Endothelial cell of umbilical vein (primary cell): ENCODE measurements at regions not wholly inside any gene's neighbourhood (a gene's known extent, or its start where the extent isn't known, plus 50 kb on each side); places are given as distances from the start of the nearest gene placed in this dataset.
A peak's percentile ranks its signal among the peaks of the same experiment; 100 is the strongest.

ENCODE experiments used
- BruUV-seq: library from RNA; stranded (reverse); fragments of 400-500 nt; replicated peaks from 2 replicates; lab custom pipeline; 2021; lab: Mats Ljungman, UMichigan
- CTCF ChIA-PET: fragments of 300-600, 350-600 bp; sonication (Branson Sonifier 250); formaldehyde crosslinking; loops from one replicate; lab custom pipeline; 2021; ENCODE audit warnings: antibody characterized with exemption, inconsistent platforms; lab: Charles Lee
- POLR2A ChIA-PET: fragments of 300-600, 350-600 bp; sonication (Branson Sonifier 250); formaldehyde crosslinking; loops from one replicate; lab custom pipeline; 2021; ENCODE audit warnings: antibody characterized with exemption, inconsistent platforms; lab: Charles Lee
- DNase-seq: peaks from one replicate; pipeline ENCODE4 v3.0.0-alpha.2; 2011; ENCODE audit warnings: low read depth, low spot score
- FAIRE-seq: peaks from 2 replicates; lab custom pipeline; 2011; peaks lifted over from hg19 to GRCh38; lab: Jason Lieb, UNC
- H2AFZ ChIP-seq: 2 replicates; pipeline ENCODE4 v1.6.0; 2012; ENCODE audit warnings: low read depth, low read length, control low read depth, inconsistent platforms
- H3K27ac ChIP-seq: 2 replicates; pipeline ENCODE4 v1.5.1; 2011; ENCODE audit warnings: low read depth, mild to moderate bottlenecking, control low read depth, low read length, moderate library complexity; ENCODE audit not compliant: insufficient read depth
- H3K27me3 ChIP-seq, 2 experiments: 2 replicates each; pipeline versions ENCODE4 v1.6.0 to v1.6.1; 2011; ENCODE audit warnings: low read length in 2 of 2, mixed read lengths in 1 of 2; ENCODE audit not compliant: control insufficient read depth in 2 of 2, insufficient read depth in 2 of 2
- H3K36me3 ChIP-seq, 2 experiments: 2 replicates in 1 of 2; 3 replicates in 1 of 2; pipeline ENCODE4 v1.5.1; 2011; ENCODE audit warnings: low read length in 2 of 2, mild to moderate bottlenecking in 1 of 2, moderate library complexity in 1 of 2; ENCODE audit not compliant: control insufficient read depth in 2 of 2, insufficient read depth in 2 of 2; ENCODE audit errors: extremely low read depth in 1 of 2
- H3K4me1 ChIP-seq: 3 replicates; pipeline ENCODE4 v1.5.1; 2011; ENCODE audit warnings: mild to moderate bottlenecking, low read length; ENCODE audit not compliant: control insufficient read depth, insufficient read depth; ENCODE audit errors: extremely low read depth
- H3K4me2 ChIP-seq: 2 replicates; pipeline ENCODE4 v1.6.1; 2011; ENCODE audit warnings: low read length, control low read depth, mixed read lengths; ENCODE audit not compliant: insufficient read depth
- H3K4me3 ChIP-seq, 3 experiments: fragments of 200-600 bp in 1 of 3; sonication (generic), shearing (Covaris generic) in 1 of 3; replicated peaks in 1 of 3; 2 replicates each; pipeline ENCODE4 v1.5.1; 2011 to 2016; ENCODE audit warnings: control low read depth in 3 of 3, low read length in 3 of 3, mild to moderate bottlenecking in 2 of 3, inconsistent platforms in 1 of 3, low read depth in 1 of 3, moderate library complexity in 1 of 3; ENCODE audit not compliant: insufficient read depth in 1 of 3
- H3K79me2 ChIP-seq: 2 replicates; pipeline ENCODE4 v1.6.0; 2012; ENCODE audit warnings: low read length, inconsistent platforms; ENCODE audit not compliant: control insufficient read depth, insufficient read depth
- H3K9ac ChIP-seq: replicated peaks from 2 replicates; pipeline ENCODE3; 2011; ENCODE audit warnings: low read length, control low read depth; ENCODE audit not compliant: insufficient read depth; ENCODE audit errors: extremely low read depth
- H3K9me1 ChIP-seq: replicated peaks from 3 replicates; pipeline ENCODE4 v1.6.0; 2011; ENCODE audit warnings: mild to moderate bottlenecking, low read length; ENCODE audit not compliant: control insufficient read depth, insufficient read depth; ENCODE audit errors: extremely low read depth
- H3K9me3 ChIP-seq: replicated peaks from 2 replicates; pipeline ENCODE4 v1.5.1; 2012; ENCODE audit warnings: low read length, inconsistent platforms; ENCODE audit not compliant: control insufficient read depth, insufficient read depth
- H4K20me1 ChIP-seq: replicated peaks from 2 replicates; pipeline ENCODE3; 2011; ENCODE audit warnings: mild to moderate bottlenecking, low read length; ENCODE audit not compliant: control insufficient read depth, insufficient read depth; ENCODE audit errors: extremely low read depth
- EZH2 ChIP-seq: IDR thresholded peaks from 2 replicates; pipeline ENCODE4 v1.6.1; 2012; ENCODE audit warnings: borderline replicate concordance, low read depth, mild to moderate bottlenecking, moderate library complexity, low read length, inconsistent platforms; ENCODE audit not compliant: severe bottlenecking
- FOS ChIP-seq: IDR thresholded peaks from 2 replicates; pipeline ENCODE4 v1.6.1; 2011; ENCODE audit warnings: mild to moderate bottlenecking, low read length, moderate library complexity, borderline replicate concordance; ENCODE audit not compliant: insufficient read depth
- JUN ChIP-seq: IDR thresholded peaks from 2 replicates; pipeline ENCODE4 v1.6.1; 2011; ENCODE audit warnings: borderline replicate concordance, low read depth; ENCODE audit not compliant: insufficient read length, insufficient read depth
- MAX ChIP-seq: IDR thresholded peaks from 2 replicates; pipeline ENCODE4 v1.6.1; 2011; ENCODE audit not compliant: insufficient read depth, insufficient read length
- MYC ChIP-seq: IDR thresholded peaks from one replicate; pipeline ENCODE4 v1.6.1; 2011; ENCODE audit warnings: mild to moderate bottlenecking, low read depth, low read length
- POLR2A ChIP-seq: IDR thresholded peaks from 2 replicates; pipeline ENCODE4 v1.6.1; 2012; ENCODE audit warnings: low read depth, mild to moderate bottlenecking, control low read depth, low read length
- POLR2AphosphoS5 ChIP-seq: IDR thresholded peaks from 2 replicates; pipeline ENCODE4 v1.6.1; 2012; ENCODE audit warnings: low read depth, mild to moderate bottlenecking, control low read depth, low read length, moderate library complexity; ENCODE audit not compliant: insufficient read depth
- dilution Hi-C: fragments of 300-500 bp; cut with MboI; formaldehyde crosslinking; loops from one replicate; pipeline ENCODE4 v1.15.0; 2019; ENCODE audit warnings: low sequenced_read_pairs; ENCODE audit not compliant: extremely low pct_ligation_motif_present
- intact Hi-C: fragments of 100-400 bp; cut with micrococcal nuclease; formaldehyde crosslinking; loops from one replicate; pipeline ENCODE4 v1.10.0; 2022

GRCh38 chr3:42014458-42014920 is 52.6 kb upstream of the ULK4 start:
- Histone ChIP-seq H3K36me3 (no peaks in the 10 kb centered on the region), H4K20me1 (no peaks in the 10 kb centered on the region), H3K79me2 (peaks cover 55% of the 10 kb centered on the region), H3K9me3 (no peaks in the 10 kb centered on the region), H3K4me3 (peak overlapping the region; percentile 10 to 86 (median 70)), H3K4me2 (peak overlapping the region; percentile 85), H2AFZ (no peak overlapping the region), H3K4me1 (peaks cover 26% of the 10 kb centered on the region), H3K9me1 (no peaks in the 10 kb centered on the region), H3K9ac (peak overlapping the region; percentile 70), H3K27me3 (no peaks in the 10 kb centered on the region), H3K27ac (peak overlapping the region; percentile 21)
- dilution Hi-C loops (no loop called here), intact Hi-C loops (loop anchor here (1.0 kb wide), 4 partner anchors 29 to 85 kb away; partner anchors contain the start of gene ULK4)
- TSS peak; percentile 33 for BruUV-seq
- TF ChIP-seq FOS (no peak), JUN (no peak), POLR2AphosphoS5 (no peak), MAX (no peak), MYC (no peak), EZH2 (no peak), POLR2A (no peak)
- ChIA-PET POLR2A (interaction anchor here (1.1 kb wide), 1 partner anchor 11 kb away, joined by 9 read pairs; no protein-coding TSS in a partner anchor), CTCF (interaction anchor here (0.6 to 4.4 kb wide), 10 partner anchors 11 to 177 kb away, joined by 3 to 56 read pairs (median 6); partner anchors contain the start of gene ULK4)
- peak; percentile 63 for FAIRE-seq
- peak; percentile 57 for DNase-seq
